Activated CD8-positive, alpha-beta memory T cell treated with anti-CD3 and anti-CD28 coated beads for 48 hours (primary cell): ENCODE measurements at regions not wholly inside any gene's neighbourhood (a gene's known extent, or its start where the extent isn't known, plus 50 kb on each side); places are given as distances from the start of the nearest gene placed in this dataset.

Source experiments
- DNase-seq, 3 experiments: peaks; one replicate each; pipeline ENCODE4 v3.0.0-alpha.2; 2020; ENCODE audit warnings: low read depth in 2 of 3, low spot score in 2 of 3

DNA sequence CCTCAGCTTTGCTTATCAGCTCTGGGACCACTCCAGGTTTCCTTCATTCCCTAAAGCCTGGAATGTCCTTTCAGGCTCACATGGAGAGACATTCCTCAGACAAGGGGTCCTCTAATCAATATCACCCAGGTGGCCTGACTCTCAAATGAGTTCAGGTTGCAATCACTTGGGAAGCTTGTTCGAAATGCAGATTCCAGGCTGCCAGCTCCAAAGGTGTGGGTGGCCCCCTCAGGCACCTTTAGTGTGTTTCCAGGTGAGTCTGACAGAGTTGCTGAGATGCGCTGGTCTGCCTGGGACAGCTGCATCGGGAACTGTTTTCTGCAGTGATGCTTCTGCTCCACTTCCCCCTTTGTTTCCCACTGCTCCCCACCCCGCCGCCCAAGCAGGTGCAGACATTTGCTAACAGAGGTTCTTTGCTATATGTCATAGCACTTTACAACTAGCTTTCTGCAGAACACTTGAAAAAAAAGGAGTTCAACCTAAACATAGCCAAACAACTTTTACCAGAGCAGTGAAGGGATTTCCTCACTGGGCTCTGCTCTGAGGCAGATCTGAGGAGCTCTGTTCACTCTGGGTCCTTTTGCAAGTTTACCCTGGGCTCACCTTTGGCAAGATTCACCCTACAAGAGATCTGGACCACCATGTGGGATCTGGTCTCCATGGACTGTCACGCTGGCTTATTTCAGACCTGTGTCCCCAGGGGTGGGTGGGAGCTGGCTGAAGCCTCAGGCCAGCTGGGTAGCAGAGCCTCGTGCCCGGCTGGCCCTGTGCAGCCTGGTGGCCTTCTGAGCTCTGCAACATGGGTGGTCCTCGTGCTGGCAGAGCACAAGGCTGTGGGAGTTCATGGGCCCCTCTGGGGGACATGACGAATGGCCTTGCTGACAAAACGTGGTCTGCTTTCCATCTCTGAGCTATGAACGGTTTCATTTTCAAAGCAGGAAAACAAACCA is 539.6 kb downstream of the CCDC171 start:
- DNase-seq, result no peak

- no peak for DNase-seq
Measured at GRCh38 chr9:16098306-16098705, 545.5 kb downstream of the CCDC171 start.

DNA sequence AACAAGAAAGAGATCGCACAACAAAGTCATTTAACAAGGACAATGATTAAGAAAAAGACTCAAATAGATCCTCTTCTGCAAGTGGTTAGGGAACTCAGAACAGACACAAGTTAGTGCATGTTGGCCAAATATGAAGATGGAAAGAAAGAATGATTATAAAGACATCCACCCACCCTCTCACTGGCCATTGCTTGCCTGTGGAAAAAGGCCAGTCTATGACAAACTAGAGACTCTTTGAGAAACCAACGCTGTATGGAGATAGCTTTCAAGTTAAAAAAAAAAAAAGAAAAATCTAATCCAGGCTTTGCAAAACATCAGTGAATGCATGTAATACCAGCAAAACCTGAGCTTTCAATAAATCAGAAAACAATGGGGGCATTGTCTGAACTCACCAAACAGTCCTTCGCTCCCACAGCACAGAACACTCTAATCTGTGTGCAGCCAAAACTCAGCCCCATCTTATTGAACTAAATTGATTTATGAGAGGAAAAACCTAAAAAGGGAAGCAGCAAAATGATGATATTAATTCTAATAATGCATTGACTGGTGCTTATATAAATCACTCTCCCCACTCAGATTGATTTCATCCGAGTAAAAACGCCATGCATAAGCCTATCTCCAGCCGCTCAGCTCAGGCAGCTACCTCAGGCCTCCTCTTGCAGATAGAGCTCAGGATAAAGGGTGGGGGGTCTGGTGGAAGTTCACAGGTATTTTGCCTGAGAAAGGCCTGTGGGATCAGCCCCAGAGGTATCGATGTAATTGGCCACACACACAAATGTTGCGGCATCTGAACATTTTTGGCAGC is 547.1 kb downstream of the CCDC171 start:
- no peak for DNase-seq

- no peak for DNase-seq
Measured at GRCh38 chr9:16100537-16101091, 547.8 kb downstream of the CCDC171 start.

- no peak for DNase-seq
Measured at GRCh38 chr9:16102154-16102553, 549.3 kb downstream of the CCDC171 start.

DNA sequence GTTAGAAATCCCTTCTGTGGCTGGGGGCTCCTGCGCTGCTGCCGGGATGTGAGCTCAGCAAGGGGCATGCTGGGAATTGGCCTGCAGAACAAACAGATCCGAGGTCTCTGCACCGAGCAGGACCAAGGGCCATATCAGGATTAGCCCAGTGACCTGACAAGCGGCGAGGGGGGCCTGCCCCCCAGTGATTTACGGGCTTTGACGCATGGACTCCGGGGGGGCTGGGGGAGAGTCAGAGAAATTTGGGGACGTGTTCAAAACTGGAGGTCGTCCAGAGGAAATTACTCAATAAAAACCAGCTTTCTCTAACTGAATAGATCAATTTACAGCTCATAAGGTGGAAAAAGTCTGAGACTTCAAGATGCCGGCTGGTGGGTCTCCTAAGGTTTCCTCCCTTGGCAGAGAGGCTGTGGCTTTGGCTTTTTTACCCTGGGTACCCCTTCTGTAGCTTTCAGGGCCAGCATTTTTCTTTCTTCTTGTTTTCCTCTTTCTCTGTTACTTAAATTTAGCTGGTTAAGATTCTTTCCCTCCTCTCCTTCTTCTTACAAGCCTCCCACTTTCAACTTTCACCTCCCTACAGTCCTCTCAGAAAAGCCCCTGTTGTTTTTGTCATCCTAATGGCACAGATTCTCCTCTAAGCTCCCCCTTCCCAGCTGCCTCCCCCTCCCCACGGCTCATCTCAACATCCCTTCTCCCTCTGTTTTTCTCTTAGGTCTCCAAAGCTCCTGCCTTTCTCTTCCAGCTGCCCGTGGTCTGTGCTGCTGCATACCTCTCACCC is 551.0 kb downstream of the CCDC171 start:
- DNase-seq, result no peak

- DNase-seq, result no peak
Measured at GRCh38 chr9:16105168-16106020, 552.6 kb downstream of the CCDC171 start.

DNA sequence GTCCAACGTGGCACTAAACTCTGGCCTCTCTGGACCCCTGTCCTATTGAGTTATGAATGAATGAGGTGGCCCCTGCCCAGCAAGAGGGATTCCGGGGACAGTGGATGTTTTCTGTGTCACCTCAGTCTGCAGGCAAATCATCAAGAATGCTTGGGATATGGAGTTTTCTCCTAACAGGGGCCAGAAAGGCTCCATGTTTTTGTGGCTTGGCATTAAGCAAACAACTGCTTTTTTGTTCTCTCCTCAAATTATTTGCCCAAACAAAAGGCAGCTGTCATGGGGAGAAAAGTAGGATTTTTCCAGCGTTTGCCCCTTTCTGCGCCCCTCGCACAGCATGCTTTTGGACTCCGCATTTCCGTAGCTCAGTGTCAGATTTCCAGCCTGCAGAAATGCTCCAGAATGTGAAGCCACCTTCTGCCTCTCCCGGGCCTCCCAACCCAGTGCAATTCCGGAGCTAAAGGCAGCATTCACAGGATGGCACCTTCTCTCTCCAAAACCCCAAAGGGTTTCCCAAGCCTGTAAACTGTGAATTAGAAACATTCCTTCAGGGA is 553.3 kb downstream of the CCDC171 start:
- DNase-seq, result no peak

DNA sequence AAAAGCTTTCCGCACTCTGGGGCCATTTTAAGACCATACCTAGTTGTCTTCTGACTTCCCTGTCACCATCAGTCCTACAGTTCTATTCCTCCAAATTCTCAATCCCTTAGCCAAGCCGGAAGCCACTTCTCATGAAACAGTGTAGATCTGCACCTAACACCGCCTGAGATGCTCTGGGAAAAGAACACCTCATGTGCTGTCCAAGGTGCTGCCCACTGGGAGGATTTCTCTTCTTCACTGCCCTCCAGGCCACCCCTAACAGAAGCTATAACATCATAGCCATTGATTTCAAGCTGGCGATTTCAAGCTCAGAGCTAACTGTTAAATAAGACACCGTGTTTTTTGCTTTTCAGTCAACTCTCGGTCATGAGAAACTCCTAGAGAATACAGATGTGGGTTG is 559.3 kb downstream of the CCDC171 start:
- DNase-seq, result no peak

GRCh38 chr9:16115994-16116393 is 563.2 kb downstream of the CCDC171 start:
- no peak for DNase-seq

GRCh38 chr9:16118043-16118442 is 565.2 kb downstream of the CCDC171 start:
- DNase-seq, result no peak

- DNase-seq, result no peak
Measured at GRCh38 chr9:16119261-16120230, 566.7 kb downstream of the CCDC171 start.

- no peak for DNase-seq
Measured at GRCh38 chr9:16120231-16120641, 567.4 kb downstream of the CCDC171 start.

GRCh38 chr9:16120727-16121126 is 567.9 kb downstream of the CCDC171 start:
- DNase-seq, result no peak

- no peak for DNase-seq
Measured at GRCh38 chr9:16121168-16121567, 568.3 kb downstream of the CCDC171 start.

DNA sequence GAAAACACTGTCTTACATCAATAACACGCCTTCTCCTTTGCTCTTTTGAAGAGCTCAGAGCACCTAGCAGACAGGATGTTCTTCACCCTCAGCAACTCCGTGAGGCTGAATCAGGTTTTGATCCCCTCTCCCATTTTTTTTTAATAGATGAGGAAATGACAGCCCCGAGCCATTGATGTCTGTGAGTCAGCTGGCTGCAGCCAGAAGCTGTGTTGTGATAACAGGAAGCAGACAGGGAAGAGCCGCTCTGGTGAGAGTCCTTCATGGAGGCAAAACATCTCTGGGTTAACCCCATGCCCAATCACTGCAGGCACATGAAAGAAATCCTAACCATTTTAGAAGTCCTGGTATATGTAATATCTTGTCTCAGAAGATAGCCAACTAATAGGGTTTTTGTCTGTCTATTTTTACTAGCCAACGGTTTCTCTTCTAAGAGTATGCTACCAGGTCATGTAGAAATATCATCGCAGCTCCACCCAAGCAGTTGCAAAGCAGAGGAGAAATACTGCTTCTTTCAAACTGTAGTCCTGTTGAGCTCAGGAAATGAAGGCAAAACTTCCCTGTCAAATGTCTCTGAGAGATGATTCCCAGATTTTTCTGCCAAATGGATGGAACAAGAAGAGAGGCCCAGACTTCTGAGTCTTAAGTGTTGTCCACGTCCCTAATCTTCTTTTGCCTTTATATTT is 568.9 kb downstream of the CCDC171 start:
- DNase-seq, result no peak

DNA sequence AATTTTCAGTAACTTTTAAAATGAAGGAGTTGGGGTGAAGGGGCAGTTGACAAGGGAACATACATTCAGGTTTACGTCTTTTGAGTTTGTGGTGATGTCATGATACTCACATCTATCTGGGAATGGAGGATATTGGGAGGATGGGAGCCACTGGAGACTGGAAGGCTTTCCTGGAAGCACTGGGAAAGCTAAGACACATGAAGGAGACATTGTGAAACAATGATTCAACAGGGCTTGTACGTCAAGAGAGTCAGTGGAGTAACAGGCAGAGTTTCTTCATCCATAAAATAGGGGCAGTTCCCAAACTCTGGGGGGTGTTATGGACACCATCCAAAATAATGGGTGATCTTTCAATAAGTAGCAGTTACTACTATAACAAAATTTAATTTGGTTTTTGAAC is 572.8 kb downstream of the CCDC171 start:
- no peak for DNase-seq

DNA sequence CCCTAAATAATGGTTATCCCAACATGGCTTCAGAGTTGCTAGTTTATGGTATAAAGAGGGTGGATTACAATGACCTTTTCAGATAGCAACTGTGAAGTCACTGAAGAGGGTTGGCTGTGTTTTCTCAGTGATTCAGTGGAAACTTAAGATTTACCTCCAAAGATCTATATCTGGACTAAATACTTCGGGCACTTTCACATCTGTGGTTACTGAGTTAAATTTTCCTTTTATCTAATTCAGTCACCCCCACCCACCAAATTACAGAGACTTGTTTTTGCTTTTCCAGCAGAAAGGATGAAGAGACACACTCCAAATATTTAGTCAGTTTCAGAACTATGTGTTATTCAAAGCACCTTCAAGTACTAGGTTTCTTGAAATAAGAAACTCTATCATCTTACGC is 573.2 kb downstream of the CCDC171 start:
- no peak for DNase-seq
